UCSD-AML1 (cell line): ENCODE measurements at regions not wholly inside any gene's neighbourhood (a gene's known extent, or its start where the extent isn't known, plus 50 kb on each side); places are given as distances from the start of the nearest gene placed in this dataset.

Source experiments
- DNase-seq: peaks from one replicate; lab custom pipeline; 2025; ENCODE audit not compliant: unreplicated experiment; lab: John Stamatoyannopoulos, UW

- no peak for DNase-seq
These were observed 87.8 kb upstream of the MDFIC2 start for GRCh38 chr3:70400194-70400593.

- no peak for DNase-seq
These were observed 81.6 kb upstream of the MDFIC2 start for GRCh38 chr3:70393881-70394612.

GRCh38 chr3:70392227-70392626 lies 79.8 kb upstream of the MDFIC2 start:
- no peak for DNase-seq

GRCh38 chr3:70387889-70388288 lies 75.5 kb upstream of the MDFIC2 start:
- DNase-seq, result no peak

GRCh38 chr3:70386846-70387245 lies 74.4 kb upstream of the MDFIC2 start:
- DNase-seq, result no peak

- no peak for DNase-seq
These were observed 73.6 kb upstream of the MDFIC2 start for GRCh38 chr3:70386043-70386442.

- DNase-seq, result no peak
These were observed 71.0 kb upstream of the MDFIC2 start for GRCh38 chr3:70383360-70383831.

GRCh38 chr3:70374179-70374578 lies 61.7 kb upstream of the MDFIC2 start:
- no peak for DNase-seq
